Fibroblast of lung (primary cell): ENCODE measurements at regions not wholly inside any gene's neighbourhood (a gene's known extent, or its start where the extent isn't known, plus 50 kb on each side); places are given as distances from the start of the nearest gene placed in this dataset.

Experiments used
- DNase-seq, 2 donors: peaks; one replicate each; pipeline versions ENCODE4 v3.0.0 to v3.0.0-alpha.2; 2010; ENCODE audit warnings: low read depth in 2 of 2
- H2AFZ ChIP-seq: 2 replicates; pipeline ENCODE4 v1.5.1; 2012; ENCODE audit warnings: low read length, control low read depth, inconsistent platforms
- H3K27ac ChIP-seq: 2 replicates; pipeline ENCODE4 v1.5.1; 2011; ENCODE audit warnings: low read length, control low read depth; ENCODE audit not compliant: insufficient read depth
- H3K27me3 ChIP-seq: 2 replicates; pipeline ENCODE4 v1.5.1; 2011; ENCODE audit warnings: mild to moderate bottlenecking, low read length; ENCODE audit not compliant: control insufficient read depth, insufficient read depth
- H3K36me3 ChIP-seq: 2 replicates; pipeline ENCODE4 v1.5.1; 2011; ENCODE audit warnings: low read length; ENCODE audit not compliant: control insufficient read depth, insufficient read depth
- H3K4me1 ChIP-seq: 2 replicates; pipeline ENCODE4 v1.5.1; 2011; ENCODE audit warnings: low read length; ENCODE audit not compliant: control insufficient read depth, insufficient read depth; ENCODE audit errors: extremely low read depth
- H3K4me2 ChIP-seq: 2 replicates; pipeline ENCODE4 v1.5.1; 2011; ENCODE audit warnings: low read length, control low read depth; ENCODE audit not compliant: insufficient read depth; ENCODE audit errors: extremely low read depth
- H3K4me3 ChIP-seq, 4 experiments: fragments of 200-600 bp in 1 of 4; sonication (generic) in 1 of 4; replicated peaks in 1 of 4; 2 replicates each; pipeline ENCODE4 v1.5.1; 2011 to 2016; ENCODE audit warnings: low read length in 4 of 4, low read depth in 3 of 4, mild to moderate bottlenecking in 3 of 4, control low read depth in 2 of 4, inconsistent platforms in 1 of 4, mixed read lengths in 1 of 4; ENCODE audit not compliant: insufficient read depth in 1 of 4; ENCODE audit errors: control extremely low read depth in 1 of 4
- H3K79me2 ChIP-seq: 2 replicates; pipeline ENCODE4 v1.5.1; 2012; ENCODE audit warnings: mild to moderate bottlenecking, low read length, inconsistent platforms; ENCODE audit not compliant: control insufficient read depth, insufficient read depth
- H3K9ac ChIP-seq: 2 replicates; pipeline ENCODE4 v1.5.1; 2011; ENCODE audit warnings: mild to moderate bottlenecking, low read length, control low read depth; ENCODE audit not compliant: insufficient read depth
- H3K9me3 ChIP-seq: 2 replicates; pipeline ENCODE4 v1.5.1; 2012; ENCODE audit warnings: low read depth, low read length; ENCODE audit not compliant: control insufficient read depth, insufficient read depth
- H4K20me1 ChIP-seq: 2 replicates; pipeline ENCODE4 v1.5.1; 2011; ENCODE audit warnings: low read length; ENCODE audit not compliant: control insufficient read depth, insufficient read depth; ENCODE audit errors: extremely low read depth
- CTCF ChIP-seq, 2 donors: IDR thresholded peaks in 1 of 2; conservative IDR thresholded peaks in 1 of 2; 1 replicate in 1 of 2; 2 replicates in 1 of 2; pipeline ENCODE4 v1.5.1; 2011 to 2012; ENCODE audit warnings: low read length in 2 of 2, control low read depth in 1 of 2, inconsistent platforms in 1 of 2, low read depth in 1 of 2, mild to moderate bottlenecking in 1 of 2
- EZH2 ChIP-seq: IDR thresholded peaks from 2 replicates; pipeline ENCODE4 v1.5.1; 2012; ENCODE audit warnings: low read length, control low read depth, mild to moderate bottlenecking; ENCODE audit errors: missing control alignments

DNA sequence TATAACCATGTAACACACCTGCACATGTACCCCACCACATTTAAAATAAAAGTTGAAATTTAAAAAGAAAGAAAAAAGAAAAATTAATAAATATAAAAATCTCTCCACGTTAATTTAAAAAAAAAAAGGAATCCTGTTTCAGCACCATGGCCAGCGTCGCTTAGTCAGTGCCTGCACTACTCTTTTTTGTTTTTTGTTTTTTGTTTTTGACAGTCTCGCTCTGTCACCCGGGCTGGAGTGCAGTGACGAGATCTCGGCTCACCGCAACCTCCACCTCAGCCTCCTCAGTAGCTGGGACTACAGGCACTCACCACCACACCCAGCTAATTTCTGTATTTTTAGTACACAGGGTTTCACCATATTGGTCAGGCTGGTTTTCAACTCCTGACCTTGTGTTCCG lies 835.9 kb downstream of the UQCRFS1 start:
- Histone ChIP-seq H3K79me2 (no peaks in the 10 kb centered on the region), H3K36me3 (no peaks in the 10 kb centered on the region), H4K20me1 (no peaks in the 10 kb centered on the region), H3K9ac (no peak overlapping the region), H3K9me3 (no peaks in the 10 kb centered on the region), H3K4me3 (no peak overlapping the region), H3K4me2 (no peak overlapping the region), H2AFZ (no peak overlapping the region), H3K4me1 (no peaks in the 10 kb centered on the region), H3K27ac (no peak overlapping the region), H3K27me3 (no peaks in the 10 kb centered on the region)
- DNase-seq = peak; percentile 2 to 3
- TF ChIP-seq EZH2 = no peak
- TF ChIP-seq CTCF (conservative IDR thresholded peaks at IDR 0.05 in 1 of 2, IDR thresholded peaks at IDR 0.05 in 1 of 2; ENCODE audit: low read depth in 1 of 2, low read length in 2 of 2) = no peak

DNA sequence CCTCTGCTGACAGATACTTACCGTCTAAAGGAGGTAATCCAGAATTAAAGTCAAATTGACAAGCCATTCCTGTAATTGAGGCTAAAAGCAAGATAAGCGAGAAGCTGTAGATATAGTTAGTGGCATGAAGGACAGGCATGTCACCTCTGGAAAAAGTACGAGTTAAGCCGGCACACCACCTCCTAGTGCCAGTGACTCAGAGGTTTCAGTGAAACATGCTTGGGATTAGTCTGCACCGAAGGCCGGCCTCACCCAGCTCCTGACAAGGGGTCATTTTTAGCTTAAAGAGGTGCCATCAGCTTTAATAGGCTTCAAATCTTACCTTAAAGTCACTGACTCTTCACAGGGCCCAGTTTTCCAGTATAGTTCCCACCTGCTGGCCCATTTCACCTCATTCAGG lies 838.0 kb downstream of the UQCRFS1 start:
- Histone ChIP-seq H3K4me1 (no peaks in the 10 kb centered on the region), H3K27ac (no peak overlapping the region), H3K9ac (no peak overlapping the region), H2AFZ (no peak overlapping the region), H3K36me3 (no peaks in the 10 kb centered on the region), H3K9me3 (no peaks in the 10 kb centered on the region), H3K4me2 (no peak overlapping the region), H3K27me3 (no peaks in the 10 kb centered on the region), H4K20me1 (no peaks in the 10 kb centered on the region), H3K79me2 (no peaks in the 10 kb centered on the region), H3K4me3 (no peak overlapping the region)
- no peak for TF ChIP-seq EZH2
- TF ChIP-seq CTCF (conservative IDR thresholded peaks at IDR 0.05 in 1 of 2, IDR thresholded peaks at IDR 0.05 in 1 of 2; ENCODE audit: low read depth in 1 of 2, low read length in 2 of 2) = no peak
- DNase-seq = no peak

- no peak overlapping the region for H3K4me2 ChIP-seq
- no peaks in the 10 kb centered on the region for H3K36me3 ChIP-seq
- no peak overlapping the region for H3K9ac ChIP-seq
- no peaks in the 10 kb centered on the region for H3K27me3 ChIP-seq
- no peak overlapping the region for H2AFZ ChIP-seq
- no peak overlapping the region for H3K27ac ChIP-seq
- DNase-seq = no peak
- no peak overlapping the region for H3K4me3 ChIP-seq
- TF ChIP-seq CTCF (conservative IDR thresholded peaks at IDR 0.05 in 1 of 2, IDR thresholded peaks at IDR 0.05 in 1 of 2; ENCODE audit: low read depth in 1 of 2, low read length in 2 of 2) = no peak
- no peak for TF ChIP-seq EZH2
- H4K20me1 ChIP-seq = no peaks in the 10 kb centered on the region
- no peaks in the 10 kb centered on the region for H3K9me3 ChIP-seq
- H3K4me1 ChIP-seq = no peaks in the 10 kb centered on the region
- H3K79me2 ChIP-seq = no peaks in the 10 kb centered on the region
These were observed 840.2 kb downstream of the UQCRFS1 start for GRCh38 chr19:28372576-28373247.
